ENCODE measurements at regions not wholly inside any gene's neighbourhood (a gene's known extent, or its start where the extent isn't known, plus 50 kb on each side); places are given as distances from the start of the nearest gene placed in this dataset.

- TF ChIP-seq CTCF (IDR thresholded peaks at IDR 0.05; ENCODE audit: low read length) = no peak
- no peak for TF ChIP-seq EZH2 (IDR thresholded peaks at IDR 0.05; ENCODE audit: borderline replicate concordance, low read length)
Measured at GRCh38 chr12:126480451-126480850, 1415.2 kb downstream of the AACS start.
